Non-pigmented ciliary epithelial cell (primary cell): ENCODE measurements at regions not wholly inside any gene's neighbourhood (a gene's known extent, or its start where the extent isn't known, plus 50 kb on each side); places are given as distances from the start of the nearest gene placed in this dataset.
A peak's percentile ranks its signal among the peaks of the same experiment; 100 is the strongest.
"Not testable (repeated sequence)": the region's sequence is repeated elsewhere in the genome, so short reads cannot be mapped to it uniquely, and the experiment has no call there.

Source experiments
- DNase-seq: peaks from one replicate; pipeline ENCODE4 v3.0.0-alpha.2; 2010; ENCODE audit warnings: low read depth

GRCh38 chr9:41075671-41076070 lies 52.8 kb downstream of the FOXD4L6 start:
- not testable (repeated sequence) for DNase-seq

- DNase-seq = not testable (repeated sequence)
Observed at GRCh38 chr9:41074356-41074942, 54.0 kb downstream of the FOXD4L6 start.

GRCh38 chr9:41073471-41074243 lies 54.8 kb downstream of the FOXD4L6 start:
- DNase-seq = not testable (repeated sequence)

GRCh38 chr9:41064125-41064795 lies 64.2 kb downstream of the FOXD4L6 start:
- DNase-seq = not testable (repeated sequence)

- not testable (repeated sequence) for DNase-seq
Observed at GRCh38 chr9:41063243-41063642, 65.2 kb downstream of the FOXD4L6 start.

- DNase-seq = not testable (repeated sequence)
Observed at GRCh38 chr9:41059603-41060002, 68.9 kb downstream of the FOXD4L6 start.

- not testable (repeated sequence) for DNase-seq
Observed at GRCh38 chr9:41053666-41054363, 74.7 kb downstream of the FOXD4L6 start.

- not testable (repeated sequence) for DNase-seq
Observed at GRCh38 chr9:41048672-41049071, 79.8 kb downstream of the FOXD4L6 start.

GRCh38 chr9:41047792-41048191 lies 80.7 kb downstream of the FOXD4L6 start:
- not testable (repeated sequence) for DNase-seq

- not testable (repeated sequence) for DNase-seq
Observed at GRCh38 chr9:41044930-41045329, 83.6 kb downstream of the FOXD4L6 start.

GRCh38 chr9:41043433-41043832 lies 85.0 kb downstream of the FOXD4L6 start:
- DNase-seq = not testable (repeated sequence)

- DNase-seq = not testable (repeated sequence)
Observed at GRCh38 chr9:41042111-41042510, 86.4 kb downstream of the FOXD4L6 start.

GRCh38 chr9:41040705-41041342 lies 87.7 kb downstream of the FOXD4L6 start:
- not testable (repeated sequence) for DNase-seq

GRCh38 chr9:41035276-41035675 lies 93.2 kb downstream of the FOXD4L6 start:
- DNase-seq = peak; percentile 49

GRCh38 chr9:41034699-41035197 lies 93.7 kb downstream of the FOXD4L6 start:
- DNase-seq = peak; percentile 76

- peak; percentile 52 for DNase-seq
Observed at GRCh38 chr9:41033877-41034276, 94.6 kb downstream of the FOXD4L6 start.

GRCh38 chr9:41033360-41033759 lies 95.1 kb downstream of the FOXD4L6 start:
- DNase-seq = not testable (repeated sequence)

- not testable (repeated sequence) for DNase-seq
Observed at GRCh38 chr9:41026912-41027676, 101.4 kb downstream of the FOXD4L6 start.

GRCh38 chr9:41022365-41022764 lies 106.1 kb downstream of the FOXD4L6 start:
- not testable (repeated sequence) for DNase-seq

GRCh38 chr9:41019858-41020562 lies 108.5 kb downstream of the FOXD4L6 start:
- DNase-seq = not testable (repeated sequence)
